Activated CD4-positive, alpha-beta T cell treated with anti-CD3 and anti-CD28 coated beads, Interleukin-2, amount 10 ng/mL, durations not matched to agents 24 days and 14 days (primary cell): ENCODE measurements at regions not wholly inside any gene's neighbourhood (a gene's known extent, or its start where the extent isn't known, plus 50 kb on each side); places are given as distances from the start of the nearest gene placed in this dataset.

Experiments used
- DNase-seq: peaks from one replicate; pipeline ENCODE4 v3.0.0; 2022
- H3K27ac Mint-ChIP-seq: one replicate; pipeline ENCODE4 v1.8.0; 2022; ENCODE audit warnings: mild to moderate bottlenecking, mixed read lengths
- H3K27me3 Mint-ChIP-seq: one replicate; pipeline ENCODE4 v1.8.0; 2022; ENCODE audit warnings: mixed read lengths
- H3K36me3 Mint-ChIP-seq: one replicate; pipeline ENCODE4 v1.8.0; 2022; ENCODE audit warnings: low read depth, mild to moderate bottlenecking, mixed read lengths
- H3K4me1 Mint-ChIP-seq: one replicate; pipeline ENCODE4 v1.8.0; 2021; ENCODE audit warnings: mixed read lengths
- H3K4me3 Mint-ChIP-seq: one replicate; pipeline ENCODE4 v1.8.0; 2022; ENCODE audit warnings: mild to moderate bottlenecking, moderate library complexity, mixed read lengths
- H3K9me3 Mint-ChIP-seq: one replicate; pipeline ENCODE4 v1.8.0; 2021; ENCODE audit warnings: mixed read lengths
- intact Hi-C: fragments of 100-400 bp; cut with micrococcal nuclease; formaldehyde crosslinking; loops from one replicate; pipeline ENCODE4 v1.15.1; 2023

DNA sequence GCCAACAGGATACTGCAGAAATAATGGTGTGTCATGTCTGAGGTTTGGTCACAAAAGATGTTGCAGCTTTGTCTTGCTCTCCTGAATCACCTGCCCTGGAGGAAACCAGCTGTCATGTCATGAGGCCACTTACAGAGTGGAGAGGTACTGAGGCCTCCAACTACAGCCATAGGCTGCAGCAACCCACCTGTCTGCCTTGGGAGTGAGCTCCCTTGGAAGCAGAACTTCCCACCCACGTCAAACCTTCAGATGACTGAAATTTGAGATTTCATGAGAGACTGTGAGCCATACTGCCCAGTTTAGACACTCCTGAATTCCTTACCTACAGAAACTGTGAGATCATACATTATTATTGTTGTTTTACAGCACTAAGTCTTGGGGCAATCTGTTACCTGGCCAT is 475.9 kb downstream of the HS3ST3B1 start:
- intact Hi-C loops, result no loop called here
- Mint-ChIP-seq H3K4me3 (no peak overlapping the region), H3K4me1 (no peaks in the 10 kb centered on the region), H3K27me3 (no peaks in the 10 kb centered on the region), H3K36me3 (no peaks in the 10 kb centered on the region), H3K27ac (no peak overlapping the region), H3K9me3 (peaks cover 5% of the 10 kb centered on the region)
- no peak for DNase-seq

DNA sequence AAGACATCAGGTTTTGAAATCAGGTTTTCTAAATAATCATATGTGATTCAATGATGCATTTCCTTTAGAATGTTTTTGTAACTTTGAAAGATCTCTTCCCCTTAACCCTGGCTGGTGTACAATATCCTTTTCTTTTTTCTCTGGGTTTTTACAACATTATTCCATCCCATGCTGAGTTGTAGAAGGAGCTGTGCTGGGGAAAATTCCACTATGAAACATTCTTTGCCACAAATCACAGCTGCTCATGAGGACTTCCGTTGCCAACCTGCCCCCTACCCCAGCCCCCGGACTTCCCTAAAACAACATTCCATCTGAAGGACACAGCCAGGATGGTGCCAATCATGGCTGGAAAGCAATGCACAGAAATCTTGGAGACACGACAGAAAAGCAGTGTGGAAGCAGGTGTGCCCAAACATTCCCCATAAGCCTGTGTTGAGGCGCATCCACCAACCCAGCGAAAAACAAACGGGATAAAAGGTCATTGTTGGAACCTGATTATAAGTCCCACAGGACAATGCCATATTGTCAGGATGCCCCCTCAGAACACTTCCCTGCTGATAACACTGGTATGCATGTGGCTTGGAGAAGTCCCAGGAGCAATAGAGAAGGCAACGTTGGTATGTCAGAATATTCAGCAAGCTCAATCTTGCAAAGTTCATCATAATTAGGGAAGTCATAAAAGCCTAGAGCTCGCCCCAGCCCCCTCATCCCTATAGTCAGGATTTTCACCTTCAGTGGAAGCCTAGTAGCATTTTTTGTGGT is 475.0 kb downstream of the HS3ST3B1 start:
- no peak for DNase-seq
- H3K4me3 Mint-ChIP-seq, result no peak overlapping the region
- intact Hi-C loops, result no loop called here
- no peaks in the 10 kb centered on the region for H3K4me1 Mint-ChIP-seq
- H3K9me3 Mint-ChIP-seq, result peaks cover 5% of the 10 kb centered on the region
- no peaks in the 10 kb centered on the region for H3K27me3 Mint-ChIP-seq
- H3K27ac Mint-ChIP-seq, result no peak overlapping the region
- no peaks in the 10 kb centered on the region for H3K36me3 Mint-ChIP-seq

DNA sequence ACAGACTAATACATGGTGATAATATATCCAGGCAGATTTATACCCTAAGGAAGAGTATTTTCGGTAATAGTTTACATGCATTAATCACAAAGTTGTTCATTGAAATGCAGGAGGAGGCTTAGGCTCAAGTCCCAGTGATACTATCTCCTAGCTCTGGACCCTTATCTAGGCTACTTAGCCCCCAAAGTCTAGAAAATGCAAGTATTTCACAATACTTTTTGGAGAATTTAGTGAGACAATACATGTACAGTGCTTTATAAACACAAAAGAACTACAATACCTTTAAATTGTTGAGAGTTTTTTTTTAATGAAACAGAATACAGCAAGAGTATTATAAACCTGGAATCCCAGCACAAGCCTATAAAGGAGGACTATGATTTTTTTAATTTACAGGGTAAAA is 473.9 kb downstream of the HS3ST3B1 start:
- Mint-ChIP-seq H3K4me1 (no peaks in the 10 kb centered on the region), H3K27ac (no peak overlapping the region), H3K4me3 (no peak overlapping the region), H3K27me3 (no peaks in the 10 kb centered on the region), H3K36me3 (no peaks in the 10 kb centered on the region), H3K9me3 (peaks cover 5% of the 10 kb centered on the region)
- DNase-seq, result no peak
- intact Hi-C loops, result no loop called here

DNA sequence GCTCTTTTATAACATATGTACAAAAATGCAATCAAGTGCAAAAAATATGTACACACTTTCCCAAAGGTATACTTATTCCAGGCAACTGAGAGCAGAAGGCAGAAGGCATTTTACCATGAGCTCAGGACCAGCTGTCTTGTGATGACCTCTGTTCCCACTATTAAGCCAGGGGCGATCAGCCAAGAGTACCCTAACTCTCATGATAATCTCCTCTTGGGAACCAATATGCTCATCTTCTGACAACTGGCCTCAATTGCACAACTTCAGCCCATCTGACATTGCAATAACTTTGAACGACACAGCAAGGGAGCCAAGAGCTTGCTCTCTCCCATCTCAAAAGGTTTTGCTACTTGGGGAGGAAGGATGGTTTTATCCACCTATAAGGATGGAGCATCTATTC is 471.9 kb downstream of the HS3ST3B1 start:
- H3K27me3 Mint-ChIP-seq, result no peaks in the 10 kb centered on the region
- no peak for DNase-seq
- H3K4me3 Mint-ChIP-seq, result no peak overlapping the region
- no peaks in the 10 kb centered on the region for H3K4me1 Mint-ChIP-seq
- H3K36me3 Mint-ChIP-seq, result no peaks in the 10 kb centered on the region
- intact Hi-C loops, result no loop called here
- no peak overlapping the region for H3K27ac Mint-ChIP-seq
- H3K9me3 Mint-ChIP-seq, result peaks cover 5% of the 10 kb centered on the region

DNA sequence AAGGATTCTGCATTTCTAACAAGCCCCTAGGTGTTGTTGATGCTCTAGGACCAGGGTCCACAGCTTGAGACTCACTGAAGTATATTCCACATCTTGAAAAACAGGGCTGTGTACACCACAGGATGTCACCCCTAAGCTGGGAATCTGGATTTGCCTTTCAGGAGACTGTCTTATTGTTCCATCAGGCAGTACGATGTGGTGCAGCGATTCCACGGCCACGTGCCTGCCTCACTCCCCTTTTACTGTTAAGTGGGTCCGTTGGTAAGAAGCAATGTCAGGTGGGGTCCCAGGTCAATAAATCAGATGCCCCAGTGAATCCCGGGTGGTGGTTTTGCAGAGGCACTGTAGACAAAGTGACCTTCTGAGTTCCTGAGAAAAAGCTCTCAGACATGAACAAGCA is 470.7 kb downstream of the HS3ST3B1 start:
- Mint-ChIP-seq H3K36me3 (no peaks in the 10 kb centered on the region), H3K4me3 (no peak overlapping the region), H3K9me3 (peaks cover 5% of the 10 kb centered on the region), H3K27ac (no peak overlapping the region), H3K27me3 (no peaks in the 10 kb centered on the region), H3K4me1 (no peaks in the 10 kb centered on the region)
- no peak for DNase-seq
- intact Hi-C loops, result no loop called here

DNA sequence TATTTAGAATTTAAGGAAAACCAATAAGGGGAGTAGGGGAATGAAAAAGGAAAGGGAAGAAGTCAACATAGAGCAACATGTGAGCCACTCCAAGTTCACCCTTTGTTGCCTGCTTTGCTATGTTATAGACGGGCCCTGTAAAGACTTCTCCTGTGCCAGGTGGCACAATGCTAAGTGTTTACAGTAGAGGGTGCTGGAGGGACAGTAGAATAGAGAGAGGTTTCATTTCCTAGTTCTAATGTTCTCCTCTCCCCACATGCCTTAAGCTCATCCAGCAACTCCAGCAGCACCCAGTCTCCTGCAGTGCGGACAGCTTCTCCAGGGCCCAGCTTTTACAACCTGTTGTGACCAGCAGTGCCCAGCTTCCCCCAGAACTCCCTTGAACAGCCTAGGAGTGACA is 468.0 kb downstream of the HS3ST3B1 start:
- no peak for DNase-seq
- intact Hi-C loops, result no loop called here
- Mint-ChIP-seq H3K27ac (no peak overlapping the region), H3K4me1 (no peaks in the 10 kb centered on the region), H3K27me3 (no peaks in the 10 kb centered on the region), H3K36me3 (no peaks in the 10 kb centered on the region), H3K4me3 (no peak overlapping the region), H3K9me3 (no peaks in the 10 kb centered on the region)

DNA sequence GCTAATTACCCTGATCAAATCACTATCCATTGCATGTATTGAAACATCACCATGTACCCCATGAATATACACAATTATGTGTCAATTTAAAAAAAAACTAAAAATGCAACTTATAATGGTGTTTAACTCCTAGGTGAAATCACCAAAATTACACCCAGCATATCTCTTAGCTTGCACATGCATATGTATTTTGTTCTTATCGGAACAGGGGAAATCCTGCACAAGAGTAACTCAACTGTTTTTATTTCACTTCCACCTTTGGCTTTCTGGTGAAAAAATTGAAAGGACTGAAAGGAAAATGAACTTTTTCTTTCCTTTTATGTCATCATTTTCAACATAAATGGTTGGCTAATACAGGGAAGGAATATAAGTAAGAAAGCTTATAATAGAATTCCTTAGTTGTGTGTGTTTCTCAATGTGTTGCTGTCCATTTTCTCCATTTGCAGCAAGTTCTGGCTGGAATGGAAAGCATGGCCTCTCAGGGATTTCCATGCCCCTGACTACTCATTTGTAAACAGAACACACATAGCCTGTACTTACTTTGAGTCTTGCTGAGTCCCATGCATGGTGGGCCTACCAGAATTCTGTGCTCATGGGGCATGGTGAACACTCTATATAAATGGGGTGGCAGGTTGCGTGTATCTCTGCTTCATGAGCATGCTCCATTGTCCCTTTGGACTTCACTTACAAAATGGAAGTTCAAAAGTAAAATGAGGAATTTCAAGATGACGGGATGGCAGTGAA is 462.0 kb downstream of the HS3ST3B1 start:
- Mint-ChIP-seq H3K9me3 (no peaks in the 10 kb centered on the region), H3K27me3 (no peaks in the 10 kb centered on the region), H3K27ac (no peak overlapping the region), H3K4me3 (no peak overlapping the region), H3K36me3 (no peaks in the 10 kb centered on the region), H3K4me1 (no peaks in the 10 kb centered on the region)
- intact Hi-C loops, result no loop called here
- no peak for DNase-seq

DNA sequence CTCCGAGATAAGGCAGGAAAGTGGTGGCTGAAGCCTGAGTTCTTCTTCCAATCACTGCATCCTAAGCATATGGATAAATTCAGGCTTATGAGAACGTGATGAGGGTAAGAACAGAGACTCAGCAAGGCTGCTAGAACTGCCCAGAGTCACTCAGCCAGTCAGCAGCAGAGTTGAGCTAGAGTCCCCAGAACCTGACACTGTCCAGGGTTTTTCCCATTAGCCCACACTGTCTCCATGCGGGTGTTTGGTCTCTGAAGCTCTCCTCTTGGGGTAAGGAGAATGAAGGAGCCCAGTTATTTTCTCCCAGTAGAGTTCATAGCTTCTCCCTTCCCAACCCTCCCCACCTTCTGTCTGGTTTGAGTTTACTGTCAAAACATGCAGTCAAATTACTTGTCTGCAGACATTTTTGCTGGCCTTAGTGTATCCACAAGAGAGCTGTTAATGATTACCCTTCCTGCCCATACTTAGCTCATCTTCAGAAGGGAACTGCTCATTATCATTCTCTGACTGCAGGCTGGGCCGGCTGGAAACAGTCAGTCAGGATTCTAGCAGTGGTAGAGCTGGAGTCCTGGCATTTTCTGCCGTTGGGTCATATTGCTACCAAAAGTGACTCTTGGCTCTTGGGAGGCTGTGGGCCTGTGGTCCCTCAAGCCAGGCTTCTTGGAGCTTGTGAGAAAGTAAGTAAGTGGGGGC is 460.0 kb downstream of the HS3ST3B1 start:
- no peaks in the 10 kb centered on the region for H3K36me3 Mint-ChIP-seq
- H3K9me3 Mint-ChIP-seq, result no peaks in the 10 kb centered on the region
- no peaks in the 10 kb centered on the region for H3K4me1 Mint-ChIP-seq
- no peak overlapping the region for H3K27ac Mint-ChIP-seq
- intact Hi-C loops, result no loop called here
- H3K27me3 Mint-ChIP-seq, result peaks cover 3% of the 10 kb centered on the region
- no peak for DNase-seq
- no peak overlapping the region for H3K4me3 Mint-ChIP-seq

DNA sequence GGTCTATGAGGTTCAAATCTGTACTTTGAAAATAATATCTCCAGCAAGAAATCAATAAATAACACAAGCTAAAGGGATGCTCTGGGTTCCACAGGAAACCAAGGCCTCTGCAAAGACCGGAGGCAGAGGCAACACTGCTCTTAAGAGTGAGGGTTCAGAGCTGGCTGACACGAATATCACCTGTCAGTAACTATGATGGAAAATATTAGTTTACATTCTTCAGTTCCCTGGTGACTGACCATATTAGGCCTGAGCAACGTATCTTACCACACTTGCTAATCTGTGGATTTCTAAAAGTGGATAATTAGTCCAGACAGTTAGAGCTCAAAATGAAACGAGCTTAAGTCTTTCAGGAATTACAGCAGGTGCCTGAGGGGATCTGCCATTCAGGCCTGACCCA is 459.3 kb downstream of the HS3ST3B1 start:
- Mint-ChIP-seq H3K36me3 (no peaks in the 10 kb centered on the region), H3K27ac (no peak overlapping the region), H3K4me1 (no peaks in the 10 kb centered on the region), H3K27me3 (peaks cover 3% of the 10 kb centered on the region), H3K9me3 (no peaks in the 10 kb centered on the region), H3K4me3 (no peak overlapping the region)
- no peak for DNase-seq
- intact Hi-C loops, result no loop called here

DNA sequence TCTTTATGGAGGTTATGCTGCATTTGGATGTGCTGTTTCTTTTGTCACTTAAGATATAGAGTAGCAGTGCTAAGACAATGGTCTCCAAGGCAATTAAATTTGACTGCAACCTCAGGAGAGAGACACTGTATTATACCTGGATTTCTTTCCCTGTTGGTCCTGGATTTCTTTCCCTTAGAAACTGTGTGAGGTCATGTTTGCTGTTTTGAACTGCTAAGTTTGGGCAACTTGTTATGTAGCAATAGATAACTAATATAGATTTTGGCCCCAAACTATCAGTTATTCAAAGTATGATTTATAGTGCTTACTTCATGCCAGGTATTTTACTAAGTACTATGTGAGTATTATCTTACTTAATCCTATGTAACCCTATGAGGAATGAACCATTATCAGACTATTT is 458.4 kb downstream of the HS3ST3B1 start:
- Mint-ChIP-seq H3K4me3 (no peak overlapping the region), H3K4me1 (no peaks in the 10 kb centered on the region), H3K27ac (no peak overlapping the region), H3K27me3 (peaks cover 3% of the 10 kb centered on the region), H3K9me3 (no peaks in the 10 kb centered on the region), H3K36me3 (no peaks in the 10 kb centered on the region)
- DNase-seq, result no peak
- intact Hi-C loops, result no loop called here

DNA sequence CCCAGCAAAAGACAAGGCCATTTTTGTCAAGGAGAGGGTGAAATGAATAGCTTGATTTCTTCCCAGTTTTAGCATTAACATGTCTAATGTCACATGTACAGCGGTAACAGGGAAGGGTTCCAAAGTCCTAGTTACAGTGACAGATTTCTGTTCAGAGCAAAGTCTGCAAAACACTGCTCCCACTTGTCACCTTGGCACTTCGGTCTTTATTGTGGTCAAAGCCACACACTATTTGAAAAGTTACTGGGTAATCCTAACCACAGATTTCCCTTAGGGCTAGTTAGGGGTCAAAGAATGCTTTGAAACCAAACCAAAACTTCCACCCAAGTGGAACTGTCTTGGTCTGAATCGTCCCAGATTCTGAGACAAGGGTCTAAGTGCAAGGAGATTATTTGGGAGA is 455.6 kb downstream of the HS3ST3B1 start:
- Mint-ChIP-seq H3K27me3 (peaks cover 3% of the 10 kb centered on the region), H3K4me1 (no peaks in the 10 kb centered on the region), H3K4me3 (no peak overlapping the region), H3K36me3 (no peaks in the 10 kb centered on the region), H3K9me3 (no peaks in the 10 kb centered on the region), H3K27ac (no peak overlapping the region)
- DNase-seq, result no peak
- intact Hi-C loops, result no loop called here

DNA sequence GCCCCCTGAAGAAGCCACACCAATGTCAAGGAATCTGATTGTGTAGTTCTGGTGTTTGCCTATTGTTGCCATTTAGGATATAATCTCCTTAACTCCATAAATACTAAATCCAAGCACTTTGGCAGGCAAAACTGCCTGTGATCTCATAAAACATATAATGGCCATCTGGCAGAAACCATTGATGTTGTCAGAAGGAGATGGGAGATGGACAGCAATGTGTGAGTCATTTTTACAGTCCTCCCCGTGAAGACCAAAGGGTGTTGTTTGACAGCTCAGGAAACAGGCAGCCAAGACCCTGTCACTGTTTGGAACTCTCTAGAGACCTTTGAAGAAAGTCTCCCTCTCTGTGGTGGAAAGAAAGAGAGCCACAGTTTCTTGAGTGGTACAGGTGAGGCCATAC is 454.1 kb downstream of the HS3ST3B1 start:
- no peaks in the 10 kb centered on the region for H3K36me3 Mint-ChIP-seq
- no peak for DNase-seq
- H3K9me3 Mint-ChIP-seq, result no peaks in the 10 kb centered on the region
- no peaks in the 10 kb centered on the region for H3K4me1 Mint-ChIP-seq
- no peak overlapping the region for H3K4me3 Mint-ChIP-seq
- peaks cover 3% of the 10 kb centered on the region for H3K27me3 Mint-ChIP-seq
- intact Hi-C loops, result no loop called here
- no peak overlapping the region for H3K27ac Mint-ChIP-seq

DNA sequence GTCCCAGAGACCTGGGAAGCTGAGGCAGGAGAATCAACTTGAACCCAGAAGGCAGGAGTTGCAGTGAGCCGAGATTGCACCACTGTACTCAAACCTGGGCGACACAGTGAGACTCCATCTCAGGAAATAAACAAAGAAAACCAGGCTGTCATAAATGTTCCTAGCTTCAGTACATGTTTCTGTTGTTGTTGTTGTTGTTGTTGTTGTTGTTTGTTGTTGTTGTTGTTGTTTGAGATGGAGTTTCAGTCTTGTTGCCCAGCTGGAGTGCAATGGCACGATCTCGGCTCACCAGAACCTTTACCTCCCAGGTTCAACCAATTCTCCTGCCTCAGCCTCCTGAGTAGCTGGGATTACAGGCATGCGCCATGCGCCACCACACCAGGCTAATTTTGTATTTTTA is 452.5 kb downstream of the HS3ST3B1 start:
- DNase-seq, result no peak
- Mint-ChIP-seq H3K36me3 (no peaks in the 10 kb centered on the region), H3K4me1 (peaks cover 2% of the 10 kb centered on the region), H3K4me3 (no peak overlapping the region), H3K27ac (no peak overlapping the region), H3K9me3 (no peaks in the 10 kb centered on the region), H3K27me3 (peaks cover 3% of the 10 kb centered on the region)
- intact Hi-C loops, result no loop called here

DNA sequence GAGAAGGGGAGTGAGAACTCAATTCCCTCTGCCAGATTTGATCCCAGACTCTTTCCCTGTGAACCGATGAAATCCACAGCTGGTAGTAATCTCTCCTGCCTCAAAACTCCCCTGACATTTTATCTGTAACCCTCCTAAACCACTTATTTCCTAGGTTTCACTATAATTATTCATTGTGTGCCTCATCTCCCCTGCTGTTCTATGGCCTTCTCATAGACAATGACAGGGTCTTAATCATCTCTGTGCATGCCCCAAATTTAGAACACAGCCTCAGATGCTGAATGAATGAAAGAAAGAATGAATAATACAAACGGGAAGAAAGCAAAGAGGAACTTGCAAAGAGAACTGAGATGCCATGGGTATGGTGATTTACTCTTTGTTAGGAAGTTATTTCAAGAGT is 451.1 kb downstream of the HS3ST3B1 start:
- Mint-ChIP-seq H3K4me1 (peaks cover 2% of the 10 kb centered on the region), H3K27ac (no peak overlapping the region), H3K27me3 (peaks cover 3% of the 10 kb centered on the region), H3K9me3 (no peaks in the 10 kb centered on the region), H3K36me3 (no peaks in the 10 kb centered on the region), H3K4me3 (no peak overlapping the region)
- intact Hi-C loops, result no loop called here
- no peak for DNase-seq
